Stomach (tissue), 4 donors: ENCODE measurements at regions not wholly inside any gene's neighbourhood (a gene's known extent, or its start where the extent isn't known, plus 50 kb on each side); places are given as distances from the start of the nearest gene placed in this dataset.

Source experiments
- EP300 ChIP-seq: sonication (generic); formaldehyde crosslinking; IDR thresholded peaks from one replicate; pipeline ENCODE4 v1.6.1; 2017; ENCODE audit warnings: antibody characterized with exemption
- POLR2A ChIP-seq, 4 donors: fragments of 450-650 bp; IDR thresholded peaks; one replicate each; pipeline ENCODE4 v1.6.1; 2016; ENCODE audit warnings: antibody characterized with exemption in 4 of 4, control low read depth in 2 of 4, mild to moderate bottlenecking in 1 of 4, moderate library complexity in 1 of 4
- TF ChIP-seq, protein P1 (sequence below), 7 experiments: fragments of 450-650 bp in 4 of 7; fragments of 200-600 bp in 3 of 7; sonication (generic) in 3 of 7; IDR thresholded peaks; one replicate each; pipeline ENCODE4 v1.5.1; 2016 to 2019; ENCODE audit warnings: antibody characterized with exemption in 7 of 7, control low read depth in 2 of 7, mild to moderate bottlenecking in 1 of 7

DNA sequence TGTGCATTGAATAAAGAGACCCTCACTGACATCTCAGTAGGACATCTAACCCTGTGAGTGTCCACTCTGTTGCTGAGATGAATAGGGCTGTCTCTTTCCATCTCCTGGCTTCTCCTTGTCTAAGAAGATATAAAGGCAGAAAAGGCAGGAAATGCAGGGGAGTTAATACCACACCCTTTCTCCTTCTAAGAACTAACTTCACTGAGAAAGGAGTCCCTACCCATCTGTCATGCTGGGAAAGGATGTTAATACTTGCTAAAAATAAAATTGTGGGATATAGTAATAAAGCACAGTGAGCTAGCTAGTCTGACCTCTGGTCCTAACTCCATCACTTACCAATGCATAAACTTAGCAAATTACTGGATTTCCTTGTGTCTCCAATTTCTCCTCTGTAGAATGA, 213.9 kb upstream of the FIGN start:
- TF ChIP-seq, protein P1, sequence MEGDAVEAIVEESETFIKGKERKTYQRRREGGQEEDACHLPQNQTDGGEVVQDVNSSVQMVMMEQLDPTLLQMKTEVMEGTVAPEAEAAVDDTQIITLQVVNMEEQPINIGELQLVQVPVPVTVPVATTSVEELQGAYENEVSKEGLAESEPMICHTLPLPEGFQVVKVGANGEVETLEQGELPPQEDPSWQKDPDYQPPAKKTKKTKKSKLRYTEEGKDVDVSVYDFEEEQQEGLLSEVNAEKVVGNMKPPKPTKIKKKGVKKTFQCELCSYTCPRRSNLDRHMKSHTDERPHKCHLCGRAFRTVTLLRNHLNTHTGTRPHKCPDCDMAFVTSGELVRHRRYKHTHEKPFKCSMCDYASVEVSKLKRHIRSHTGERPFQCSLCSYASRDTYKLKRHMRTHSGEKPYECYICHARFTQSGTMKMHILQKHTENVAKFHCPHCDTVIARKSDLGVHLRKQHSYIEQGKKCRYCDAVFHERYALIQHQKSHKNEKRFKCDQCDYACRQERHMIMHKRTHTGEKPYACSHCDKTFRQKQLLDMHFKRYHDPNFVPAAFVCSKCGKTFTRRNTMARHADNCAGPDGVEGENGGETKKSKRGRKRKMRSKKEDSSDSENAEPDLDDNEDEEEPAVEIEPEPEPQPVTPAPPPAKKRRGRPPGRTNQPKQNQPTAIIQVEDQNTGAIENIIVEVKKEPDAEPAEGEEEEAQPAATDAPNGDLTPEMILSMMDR (IDR thresholded peaks at IDR 0.05) = no peak
- TF ChIP-seq EP300 (no peak), POLR2A (IDR thresholded peaks at IDR 0.05) (no peak)
